CD1c-positive myeloid dendritic cell (primary cell): ENCODE measurements at regions not wholly inside any gene's neighbourhood (a gene's known extent, or its start where the extent isn't known, plus 50 kb on each side); places are given as distances from the start of the nearest gene placed in this dataset.

Experiments used
- DNase-seq: peaks from one replicate; pipeline ENCODE4 v3.0.0-alpha.2; 2016; ENCODE audit errors: extremely low spot score

DNA sequence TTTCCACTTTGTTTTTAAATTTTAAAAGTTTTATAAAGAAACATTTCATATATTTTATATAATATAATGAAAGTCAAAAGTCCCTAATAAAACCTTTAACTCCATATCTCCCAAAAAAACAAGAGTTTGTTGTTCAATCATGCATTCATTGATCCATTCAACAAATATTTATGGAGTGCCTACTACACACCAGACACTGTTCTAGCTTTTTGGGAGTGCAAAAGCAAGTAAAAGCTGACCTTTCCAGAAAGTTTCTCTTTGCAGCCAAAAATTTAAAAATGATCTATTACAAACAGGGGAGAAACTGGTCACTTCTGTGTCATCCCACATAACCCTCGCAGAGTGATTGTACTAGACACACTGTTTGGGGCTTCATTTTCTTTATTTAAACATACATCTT lies 740.0 kb upstream of the TBX3 start:
- DNase-seq = no peak

DNA sequence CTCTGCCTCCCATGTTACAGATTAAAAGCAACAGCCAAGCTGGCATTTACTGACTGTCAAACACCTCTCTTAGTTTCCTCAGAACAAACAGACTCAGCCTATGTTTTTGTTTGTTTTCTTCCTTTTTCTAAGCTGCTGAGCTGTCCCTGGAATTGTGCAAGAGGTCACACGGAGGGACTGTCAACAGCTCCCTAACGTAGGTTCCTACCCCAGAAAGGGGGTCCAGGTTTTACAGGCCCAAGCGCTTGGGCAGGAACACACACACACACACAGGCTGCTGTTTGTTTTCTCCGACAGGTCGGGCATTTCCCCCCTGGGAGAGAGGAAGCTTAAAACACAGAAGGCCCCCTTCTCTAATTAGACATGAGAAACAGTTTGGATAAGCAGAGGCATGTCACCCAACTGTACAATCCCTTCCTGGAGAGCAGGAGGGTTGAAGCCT lies 739.6 kb upstream of the TBX3 start:
- no peak for DNase-seq

DNA sequence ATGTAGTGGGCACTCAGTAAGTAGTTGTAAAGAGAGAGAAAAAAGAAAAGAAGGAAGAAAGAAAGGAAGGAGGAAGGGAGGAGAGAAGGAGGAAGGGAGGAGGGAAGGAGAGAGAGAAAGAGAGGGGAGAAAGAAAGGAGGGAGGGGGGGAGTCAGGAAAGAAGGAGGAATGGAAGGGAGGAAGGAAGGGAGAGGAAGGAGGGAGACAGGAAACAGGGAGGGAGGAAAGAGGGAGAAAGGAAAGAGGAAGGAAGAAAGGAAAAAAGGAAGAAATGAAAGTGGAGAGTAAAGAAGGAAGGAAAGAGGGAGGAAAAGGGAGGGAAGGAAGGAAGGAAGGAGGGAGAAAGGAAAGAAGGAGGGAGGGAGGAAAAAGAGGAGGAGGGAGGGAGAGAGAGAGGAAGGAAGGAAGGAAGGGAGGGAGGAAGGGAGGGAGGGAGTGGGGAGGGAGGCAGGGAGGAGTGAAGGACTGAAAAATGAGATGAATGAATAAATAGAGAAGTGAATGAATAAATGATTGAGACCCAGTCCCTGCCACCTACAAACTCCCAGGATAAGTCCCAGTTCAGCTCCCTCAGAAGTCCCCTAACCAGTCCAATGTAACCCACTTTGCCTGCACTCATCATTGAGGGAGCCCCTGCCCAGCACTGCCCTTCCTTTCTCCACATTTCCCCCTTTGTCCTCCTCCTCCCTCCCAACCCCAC lies 739.0 kb upstream of the TBX3 start:
- DNase-seq = no peak

DNA sequence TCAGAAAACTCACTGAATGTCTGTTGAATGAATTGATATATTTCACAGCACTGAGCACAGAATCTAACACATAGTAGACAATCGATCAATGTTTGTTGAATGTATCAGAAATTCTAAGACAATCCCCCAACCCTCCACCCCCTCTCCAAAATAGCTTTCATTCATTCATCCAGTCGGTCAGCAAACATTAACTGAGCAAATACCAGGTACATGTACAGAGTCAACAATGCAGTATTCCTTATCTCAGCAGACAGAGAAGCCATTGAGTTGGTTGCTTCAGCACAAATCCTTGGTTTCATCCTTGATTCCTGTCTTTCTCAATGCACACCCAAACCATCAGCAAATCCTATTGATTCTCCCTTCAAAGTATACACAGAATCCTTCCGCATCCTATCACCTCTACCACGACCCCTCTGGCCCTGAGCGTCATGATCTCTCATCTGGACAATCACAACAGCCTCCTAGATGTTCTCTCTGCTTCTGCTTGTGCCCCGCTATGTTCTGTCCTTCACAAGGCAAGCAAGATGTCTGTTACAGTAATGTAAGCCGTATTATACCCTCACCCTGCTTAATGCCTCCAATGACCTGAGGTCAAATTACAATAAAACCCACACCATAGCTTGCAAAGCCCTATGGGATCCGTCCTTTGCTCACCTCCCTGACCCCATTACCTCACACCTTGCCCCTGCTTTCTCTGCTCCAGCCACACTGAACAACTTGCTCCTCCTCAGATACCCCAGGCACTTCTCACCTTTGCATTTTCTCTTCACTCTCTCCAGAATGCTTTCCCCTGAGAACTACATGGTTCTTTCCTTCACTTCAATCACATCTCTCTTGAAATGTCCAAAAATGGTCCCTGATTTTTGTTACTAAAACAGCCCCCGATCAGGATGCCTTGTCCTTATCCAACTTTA lies 738.1 kb upstream of the TBX3 start:
- DNase-seq = no peak

DNA sequence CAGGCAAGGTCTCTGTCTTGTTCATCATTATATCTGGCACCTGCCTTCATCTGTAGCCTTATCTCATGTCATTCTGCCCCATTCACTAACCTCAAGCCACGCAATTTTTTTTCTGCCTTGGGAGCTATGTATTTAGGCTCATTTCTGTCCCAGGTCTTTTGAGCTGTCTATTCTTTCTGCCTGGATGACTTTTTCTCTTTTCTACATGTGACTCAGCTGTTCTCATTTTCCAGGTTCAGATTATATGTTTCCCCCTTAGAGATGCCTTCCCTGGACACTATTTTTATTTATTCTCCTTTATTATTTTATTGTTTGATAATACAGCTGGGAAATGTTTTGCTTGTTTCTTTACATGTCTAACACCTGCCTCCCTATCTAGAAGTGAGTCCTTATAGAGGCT lies 737.4 kb upstream of the TBX3 start:
- no peak for DNase-seq

DNA sequence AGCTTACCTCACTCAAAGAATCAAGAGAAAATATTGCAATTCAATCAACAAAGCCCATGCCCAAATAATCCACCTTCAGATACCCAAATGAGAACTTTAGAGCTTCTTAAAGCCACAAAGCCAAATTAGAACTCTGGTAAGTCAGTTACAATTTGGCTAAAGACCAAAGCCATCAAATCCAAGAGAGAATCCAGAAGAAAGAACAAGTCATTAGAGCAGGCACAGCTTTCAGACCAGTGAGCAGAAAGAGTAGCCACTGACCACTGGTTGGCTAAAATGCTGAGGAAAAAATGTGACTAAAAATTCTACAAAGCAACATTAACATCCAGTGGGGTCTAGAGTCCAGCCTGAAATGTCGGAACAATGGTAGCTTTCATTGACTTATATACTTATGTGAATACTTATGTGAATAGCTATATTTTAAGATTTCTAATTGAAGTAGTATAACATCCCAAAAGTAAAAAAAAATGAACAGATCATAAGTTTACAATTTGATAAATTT lies 735.2 kb upstream of the TBX3 start:
- DNase-seq = no peak

DNA sequence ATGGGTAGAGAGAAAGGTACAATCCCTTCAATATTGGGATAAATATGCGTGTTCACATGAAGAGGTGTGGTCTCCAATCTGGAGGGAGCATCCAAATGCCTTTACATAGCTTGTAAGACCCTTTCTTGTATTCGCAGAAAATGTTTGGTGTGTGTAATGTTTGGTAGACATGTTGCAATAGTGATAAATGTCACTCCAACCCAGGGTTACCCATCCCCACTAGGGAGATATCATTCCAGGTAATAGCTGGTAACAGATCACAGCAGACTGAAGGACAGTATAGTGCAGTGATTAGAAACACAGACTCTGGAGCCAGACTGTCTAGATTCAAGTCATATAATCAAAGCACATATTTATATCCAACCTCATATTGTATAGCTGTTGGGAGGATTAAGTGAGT lies 733.6 kb upstream of the TBX3 start:
- DNase-seq = no peak

DNA sequence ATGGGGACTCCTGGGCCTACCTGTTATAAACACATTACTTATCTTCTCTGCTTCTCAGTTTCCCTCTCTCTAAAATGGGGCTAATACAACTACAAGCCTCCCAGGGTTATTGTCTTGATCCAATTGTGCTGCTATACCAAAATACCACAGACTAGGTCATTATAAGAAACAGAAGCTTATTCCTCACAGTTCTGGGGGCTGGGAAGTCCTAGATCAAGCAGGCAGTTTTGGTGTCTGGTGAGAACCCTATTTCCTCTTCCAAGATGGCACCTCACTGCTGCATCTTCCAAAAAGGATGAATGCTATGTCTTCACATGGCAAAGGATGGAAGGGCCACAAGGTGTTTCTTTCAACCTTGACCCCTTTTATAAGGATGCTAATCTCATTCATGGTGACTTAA lies 732.9 kb upstream of the TBX3 start:
- DNase-seq = no peak

DNA sequence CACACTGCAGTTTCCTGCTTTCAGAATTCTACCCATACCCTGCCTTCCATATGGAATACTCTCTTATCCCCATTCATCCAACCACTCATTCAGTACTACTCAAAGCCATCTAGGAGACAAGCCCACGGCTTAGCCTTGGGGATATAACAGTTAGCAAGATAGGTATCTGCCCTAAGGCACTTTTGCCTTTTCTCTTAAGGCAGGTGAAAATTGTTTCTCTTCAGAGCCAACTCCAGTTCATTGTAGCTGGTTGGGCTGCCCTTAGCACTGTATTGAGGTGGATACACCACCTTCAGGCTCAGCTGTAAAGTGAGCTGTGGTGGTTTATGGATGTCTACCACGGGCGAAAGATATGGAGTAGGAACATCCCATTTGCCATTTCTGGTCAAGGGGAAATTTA lies 729.7 kb upstream of the TBX3 start:
- no peak for DNase-seq

DNA sequence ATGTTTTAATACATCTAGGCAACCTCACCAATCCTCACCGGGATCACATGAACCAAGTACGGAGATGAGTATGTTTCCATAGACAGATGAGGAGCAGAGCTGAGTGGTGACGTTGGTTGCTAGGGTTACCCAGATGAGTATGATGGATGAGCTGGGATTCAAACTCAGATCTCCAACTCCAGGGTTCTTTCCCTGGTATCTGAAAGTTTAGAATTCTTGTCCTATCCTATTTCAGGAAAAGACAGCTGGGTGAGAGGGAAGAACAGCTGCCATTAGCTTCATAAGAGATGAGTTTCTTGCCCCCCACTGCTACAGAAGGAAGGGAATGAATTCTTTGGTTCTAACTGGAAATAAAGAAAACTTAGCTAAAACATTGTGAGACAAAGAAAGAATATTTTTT lies 728.9 kb upstream of the TBX3 start:
- no peak for DNase-seq

DNA sequence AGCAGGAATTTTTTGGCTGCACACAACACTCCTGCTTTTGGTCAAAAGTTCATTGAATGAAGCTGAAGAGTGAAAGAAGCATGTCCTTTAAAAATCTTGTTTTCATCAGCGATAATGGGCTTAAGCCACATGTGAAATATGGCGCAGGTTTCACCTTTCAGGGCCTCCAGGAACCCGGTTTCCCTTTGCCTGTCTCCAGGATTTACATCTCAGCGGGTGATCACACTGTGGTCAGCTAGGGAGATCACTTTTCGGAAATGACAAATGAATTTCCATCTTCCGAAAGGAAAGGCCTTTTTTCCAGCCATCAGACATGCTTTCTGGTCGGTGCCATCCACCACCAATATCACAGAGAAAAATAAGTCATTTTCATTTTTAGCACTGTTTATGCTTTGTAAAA lies 727.1 kb upstream of the TBX3 start:
- DNase-seq = no peak

DNA sequence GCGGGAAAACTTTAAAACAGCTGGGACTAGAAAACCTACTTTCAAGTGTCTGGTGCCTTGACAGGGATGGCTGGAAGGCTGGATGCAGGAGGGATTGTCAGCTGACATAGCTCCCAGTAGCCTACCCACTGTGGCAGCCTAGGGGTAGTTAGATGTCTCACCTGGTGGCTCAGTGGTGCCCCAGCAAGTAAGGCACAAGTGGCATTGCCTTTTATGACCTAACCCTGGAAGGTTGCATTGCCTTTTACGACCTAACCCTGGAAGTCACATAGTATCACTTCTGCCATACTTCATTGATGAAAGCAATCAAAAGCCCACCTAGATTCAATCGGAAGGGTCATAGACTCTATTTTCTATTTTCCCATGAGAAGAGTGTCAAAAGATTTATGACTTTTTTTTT lies 724.7 kb upstream of the TBX3 start:
- no peak for DNase-seq

DNA sequence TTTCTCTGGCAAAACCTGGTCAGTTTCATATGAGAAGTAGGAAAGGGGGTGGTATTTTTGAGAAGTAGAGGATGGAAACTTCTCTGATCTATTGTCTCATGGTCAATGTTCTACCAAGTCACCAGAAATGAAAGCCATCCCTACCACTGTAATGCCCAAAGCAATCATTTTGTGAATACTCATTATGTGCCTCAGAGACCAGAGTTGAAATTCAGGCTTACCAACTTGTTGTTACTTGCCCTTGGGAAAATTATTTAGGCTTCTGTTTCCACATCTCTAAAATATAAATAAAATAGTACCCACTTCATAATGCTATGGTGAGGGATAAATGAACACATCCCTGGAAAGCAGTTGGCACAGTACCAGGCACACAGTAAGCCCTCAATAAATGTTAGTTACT lies 723.7 kb upstream of the TBX3 start:
- DNase-seq = no peak

DNA sequence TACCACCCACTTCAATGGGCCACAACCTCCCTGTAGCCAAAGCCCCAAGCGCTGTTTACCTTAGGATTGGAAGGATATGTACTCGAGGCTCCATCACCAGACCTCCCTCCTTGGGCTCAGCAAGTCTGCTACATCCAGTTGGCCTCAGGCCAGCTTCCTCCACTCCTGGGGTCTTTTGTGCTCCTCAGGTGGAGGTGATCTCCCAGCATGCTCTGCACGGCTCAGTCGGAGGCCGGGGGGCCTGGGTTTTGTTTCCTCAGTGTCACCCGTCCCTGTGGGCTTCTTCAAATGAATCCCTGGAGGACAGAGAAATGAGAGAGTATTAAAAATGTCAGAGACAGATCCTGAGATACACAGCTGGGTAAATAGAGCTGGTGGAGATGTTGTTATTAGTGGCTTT lies 723.1 kb upstream of the TBX3 start:
- no peak for DNase-seq

DNA sequence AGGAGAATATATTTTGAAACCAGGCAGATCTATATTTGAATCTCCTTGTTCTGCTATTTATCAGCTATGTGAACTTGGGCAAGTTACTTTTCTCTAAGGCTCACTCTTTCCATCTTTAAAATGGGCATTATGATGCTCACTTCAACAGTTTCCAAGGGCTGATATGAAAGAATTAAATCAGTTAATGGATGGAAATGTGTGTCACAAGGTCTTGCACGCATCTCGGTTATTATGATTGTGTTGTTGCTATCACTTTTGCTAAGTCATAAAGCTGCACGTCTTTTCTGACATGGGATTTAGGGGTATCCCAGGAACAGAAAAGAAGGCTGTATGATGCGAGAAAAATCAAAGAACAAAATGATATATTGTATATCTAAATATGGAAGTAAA lies 721.5 kb upstream of the TBX3 start:
- DNase-seq = no peak

DNA sequence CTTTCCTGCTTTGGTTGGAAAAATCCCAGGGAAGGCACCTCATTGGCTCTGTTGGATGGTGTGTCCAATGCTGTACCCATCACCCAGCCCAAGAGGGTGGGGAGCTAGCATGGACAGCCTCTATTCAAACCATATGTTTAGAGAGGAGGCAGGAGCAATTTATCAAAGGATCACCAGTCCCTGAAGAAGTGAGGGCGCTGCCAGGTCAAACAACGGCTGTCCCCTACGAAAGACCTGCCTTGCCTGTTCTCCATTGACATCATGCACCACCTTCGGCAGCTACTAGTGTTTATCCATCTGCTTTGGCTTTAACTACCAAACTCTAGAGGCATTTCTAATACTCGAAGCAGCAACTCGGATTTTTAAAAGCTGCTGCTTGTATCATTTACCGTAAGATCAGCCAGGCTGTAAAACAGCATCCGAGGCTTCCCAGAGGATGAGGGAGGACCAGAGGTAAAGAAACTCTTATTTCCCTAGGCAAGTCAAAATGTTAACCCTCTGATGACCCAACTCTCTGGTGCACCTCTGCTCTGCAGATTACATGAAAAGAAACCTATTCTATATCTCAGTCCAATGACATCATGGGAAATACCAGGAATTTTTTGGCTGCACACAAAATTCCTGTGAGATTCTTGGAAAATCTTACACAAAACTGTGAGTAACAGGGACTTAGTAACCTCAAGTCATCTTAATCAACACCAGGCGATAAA lies 720.9 kb upstream of the TBX3 start:
- no peak for DNase-seq

DNA sequence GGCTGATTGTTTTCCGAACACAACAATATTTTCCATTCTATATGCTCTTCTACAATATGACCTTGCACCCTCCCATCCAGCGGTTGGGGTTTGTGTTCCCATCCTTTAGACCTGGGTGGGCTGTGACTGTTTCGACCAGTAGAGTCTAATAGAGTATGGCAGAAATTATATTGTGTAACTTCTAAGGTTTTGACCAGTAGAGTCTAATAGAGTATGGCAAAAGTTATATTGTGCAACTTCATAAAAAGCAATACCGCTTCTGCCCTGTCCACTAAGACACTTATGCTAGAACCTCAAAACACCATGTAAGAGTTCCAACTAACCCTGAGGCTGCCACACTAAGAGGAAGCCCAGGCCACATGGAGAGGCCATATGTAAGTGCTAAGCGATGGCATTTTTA lies 719.7 kb upstream of the TBX3 start:
- DNase-seq = no peak

DNA sequence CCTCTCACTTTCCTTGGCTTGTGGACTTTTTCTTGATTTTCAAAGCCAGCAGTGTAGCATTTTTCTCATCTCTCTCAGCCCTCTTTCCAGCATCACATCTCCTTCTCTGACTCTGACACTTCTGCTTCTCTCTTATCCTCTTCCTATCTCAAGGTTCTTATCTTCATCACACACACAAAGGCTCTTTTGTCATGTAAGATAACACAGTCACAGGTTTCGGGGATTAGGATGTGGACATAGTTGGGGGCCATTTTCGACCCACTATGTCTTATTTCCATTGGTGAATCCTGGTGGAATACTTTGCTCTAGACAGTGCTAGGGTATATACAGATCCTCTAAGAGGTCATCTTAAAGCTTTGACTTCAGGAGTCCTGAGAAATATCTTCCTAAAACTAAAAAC lies 719.3 kb upstream of the TBX3 start:
- DNase-seq = no peak

DNA sequence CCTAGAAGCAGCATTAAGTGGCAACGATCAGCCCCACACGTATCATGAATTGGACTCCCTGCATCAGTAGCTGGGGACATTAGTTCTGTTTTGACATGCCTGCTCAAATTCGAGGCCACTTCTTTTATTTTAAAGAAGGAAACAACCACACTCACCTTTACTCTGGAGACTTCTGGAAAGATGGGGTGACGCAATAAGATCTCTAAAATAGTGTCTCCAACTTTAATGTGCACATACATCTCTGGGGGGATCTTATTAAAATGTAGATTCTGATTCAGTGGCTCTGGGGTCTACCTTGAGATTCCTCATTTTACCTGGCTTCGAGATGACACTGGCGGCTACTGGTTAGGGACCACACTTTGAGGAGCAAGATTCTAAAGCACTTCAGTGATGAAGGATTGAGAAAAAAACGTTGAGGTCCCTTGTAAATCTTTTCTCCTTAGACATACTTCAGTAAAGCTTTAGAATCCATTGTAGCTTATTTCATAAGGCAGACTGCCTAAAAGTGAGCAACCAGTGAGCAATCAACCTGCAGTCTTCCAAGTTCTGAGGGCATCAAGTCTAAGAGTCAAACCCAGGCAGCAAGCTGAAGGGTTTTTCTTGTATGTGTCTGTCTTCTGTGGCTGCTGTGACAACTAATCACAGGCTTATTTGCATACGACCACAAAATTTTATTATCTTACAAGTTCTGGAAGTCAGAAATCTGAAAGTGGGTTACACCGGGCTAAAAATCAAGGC lies 718.6 kb upstream of the TBX3 start:
- DNase-seq = no peak

DNA sequence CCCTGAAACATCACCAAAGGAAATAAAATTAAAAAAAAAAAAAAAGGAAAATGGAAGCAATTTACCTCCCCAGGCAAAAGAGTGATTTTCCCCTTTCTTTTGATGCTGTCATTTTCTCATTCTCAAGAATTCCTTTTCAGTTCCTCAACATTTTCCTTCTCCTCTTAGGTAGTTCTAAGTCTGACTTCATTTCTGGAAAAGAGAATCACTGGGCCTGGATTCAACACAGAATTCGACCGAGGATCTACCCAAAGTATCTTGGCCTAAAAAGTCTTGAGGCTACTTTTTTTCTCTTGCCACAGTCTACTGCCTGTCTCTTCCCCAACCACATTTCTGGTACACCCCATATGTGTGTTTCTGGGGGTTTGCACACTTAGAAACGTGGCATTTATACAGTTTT lies 717.8 kb upstream of the TBX3 start:
- no peak for DNase-seq

DNA sequence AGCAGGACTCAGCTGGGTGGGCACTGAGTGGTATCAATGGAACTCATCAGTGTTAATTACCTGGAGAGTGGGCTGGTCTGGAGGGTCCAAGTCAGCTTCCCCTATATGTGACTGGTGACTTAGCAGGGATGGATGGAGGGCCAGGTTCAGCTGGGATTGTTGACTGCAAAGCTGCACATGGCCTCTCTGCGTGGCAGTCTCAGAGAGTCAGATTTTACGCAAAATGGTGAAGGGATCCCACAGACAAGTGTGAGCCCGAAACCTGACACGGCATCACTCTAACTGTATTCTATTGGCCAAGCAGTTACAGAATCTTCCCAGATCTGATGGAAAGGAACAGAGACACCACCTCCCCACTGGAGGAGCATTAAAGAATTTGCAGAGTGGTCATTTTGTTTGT lies 716.0 kb upstream of the TBX3 start:
- no peak for DNase-seq

DNA sequence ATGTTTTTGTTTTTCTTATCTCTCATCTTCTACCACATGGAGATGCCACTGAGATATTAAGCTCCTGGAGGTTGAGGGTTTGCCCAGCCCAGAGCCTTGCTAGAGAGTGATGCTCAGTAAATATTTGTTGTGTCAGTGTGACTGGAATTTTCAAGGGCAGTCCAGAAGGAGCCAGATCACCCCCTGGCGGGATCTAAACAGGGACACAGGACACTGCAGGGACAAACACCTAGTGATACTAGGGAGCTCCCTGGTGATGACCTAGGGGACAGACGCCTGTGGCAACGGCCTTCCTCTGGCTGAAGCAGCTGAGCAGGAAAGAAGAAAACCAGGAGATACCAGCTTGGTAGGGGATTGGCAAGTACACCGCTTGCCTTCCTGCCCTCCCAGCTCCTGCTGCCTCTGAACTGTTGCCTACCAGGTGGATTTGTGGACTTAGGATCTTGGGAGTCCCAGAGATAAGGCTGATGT lies 714.4 kb upstream of the TBX3 start:
- no peak for DNase-seq
